NCI-H226 (cell line): ENCODE measurements at regions not wholly inside any gene's neighbourhood (a gene's known extent, or its start where the extent isn't known, plus 50 kb on each side); places are given as distances from the start of the nearest gene placed in this dataset.
A peak's percentile ranks its signal among the peaks of the same experiment; 100 is the strongest.

Experiments used
- DNase-seq: peaks from one replicate; pipeline ENCODE4 v3.0.0-alpha.2; 2015

- no peak for DNase-seq
These were observed 128.1 kb upstream of the BOD1 start for GRCh38 chr5:173744551-173744950.

DNA sequence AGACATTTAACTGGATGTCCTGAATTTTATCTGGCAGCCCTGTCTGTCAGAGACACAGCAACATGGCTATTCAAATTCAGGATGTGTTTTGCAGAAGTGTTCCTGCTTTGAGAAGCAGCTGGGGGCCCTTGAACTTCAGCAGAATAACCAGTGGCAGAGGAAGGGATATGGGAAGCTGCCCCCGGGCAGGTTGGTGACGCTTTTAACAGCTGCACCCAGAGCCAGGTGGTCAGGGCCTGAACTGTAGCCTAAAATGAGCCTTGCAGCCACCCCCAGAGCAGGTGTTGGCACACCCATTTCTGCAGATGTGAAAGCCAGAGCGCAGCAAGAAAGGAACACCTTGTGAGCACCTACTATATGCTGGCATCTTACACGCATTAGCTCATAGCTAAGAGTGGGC is 128.7 kb upstream of the BOD1 start:
- DNase-seq, result no peak

DNA sequence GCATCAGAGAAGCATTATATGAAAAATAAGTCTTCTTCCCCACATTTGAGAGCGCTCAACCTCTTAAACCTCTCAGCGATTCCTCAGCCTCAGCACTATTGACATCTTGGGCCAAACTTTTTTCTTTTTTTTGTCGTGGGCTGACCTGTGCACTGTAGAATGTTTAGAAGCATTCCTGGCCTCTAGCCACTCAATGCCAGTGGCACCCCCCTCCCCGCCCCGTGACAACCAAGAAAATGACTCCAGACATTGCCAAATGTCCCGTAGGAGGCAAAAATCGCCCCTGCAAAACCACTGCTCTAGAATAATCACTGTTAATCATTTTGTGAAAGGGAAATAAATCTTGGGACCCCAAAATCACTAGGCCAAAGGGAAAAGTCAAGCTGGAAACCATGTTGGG is 129.1 kb upstream of the BOD1 start:
- DNase-seq, result no peak

DNA sequence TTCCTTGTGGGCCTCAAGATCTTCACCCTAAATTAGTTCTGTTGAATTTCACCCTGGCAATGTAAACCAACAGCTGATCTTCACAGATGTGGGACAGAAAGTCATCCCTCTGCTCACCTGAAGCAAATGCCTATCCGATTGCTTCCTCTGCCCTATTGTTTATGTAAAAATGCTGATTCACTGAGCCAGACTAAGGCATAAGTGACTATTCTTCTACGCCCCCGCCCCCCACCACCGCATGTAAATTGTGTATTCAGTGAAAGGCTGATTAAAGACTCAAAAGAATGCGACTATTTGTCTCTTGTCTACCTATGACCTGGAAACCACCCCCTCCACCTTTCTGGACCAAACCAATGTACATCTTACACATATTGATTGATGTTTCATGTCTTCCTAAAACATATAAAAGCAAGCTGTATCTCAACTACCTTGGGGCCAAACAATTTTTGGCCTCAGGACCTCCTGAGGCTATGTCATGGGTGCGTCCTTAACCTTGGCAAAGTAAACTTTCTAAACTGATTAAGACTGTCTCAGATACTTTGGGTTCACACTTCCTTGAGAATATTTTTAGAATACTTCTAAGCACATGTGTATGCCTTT is 129.7 kb upstream of the BOD1 start:
- DNase-seq, result no peak

- DNase-seq, result no peak
These were observed 131.4 kb upstream of the BOD1 start for GRCh38 chr5:173747876-173748275.

DNA sequence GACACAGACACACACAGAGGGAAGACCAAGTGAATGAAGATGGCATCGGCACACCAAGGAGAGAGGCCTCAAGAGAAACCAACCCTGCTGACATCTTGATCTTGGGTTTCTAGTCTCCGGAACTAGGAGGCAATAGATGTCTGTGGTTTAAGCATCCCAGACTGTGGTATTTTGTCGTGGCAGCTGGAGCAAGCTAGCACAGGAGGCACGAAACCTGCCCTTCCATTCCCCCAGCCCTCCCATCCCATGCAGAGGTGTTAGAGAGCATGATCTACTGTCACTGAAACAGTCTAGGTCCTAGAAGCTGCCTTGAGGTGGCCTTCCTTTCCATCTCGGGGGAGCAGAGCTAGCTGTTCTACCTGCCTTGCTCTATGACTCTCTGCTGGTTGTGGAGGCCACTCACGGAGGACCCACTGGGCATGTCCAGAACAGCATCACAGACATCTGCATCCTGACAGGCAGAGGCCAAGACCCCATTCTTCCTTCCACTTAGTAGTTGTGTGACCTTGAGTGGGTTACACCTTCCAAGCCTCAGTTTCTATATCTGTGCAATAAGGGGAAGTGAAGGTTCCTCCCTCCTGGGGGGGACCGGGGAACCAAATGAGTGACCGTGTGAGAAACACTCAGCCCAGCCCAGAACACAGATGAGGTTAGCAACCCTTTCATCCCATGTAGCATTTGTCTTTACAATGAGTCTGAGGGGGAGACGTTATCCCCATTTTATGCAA is 134.3 kb upstream of the BOD1 start:
- DNase-seq, result no peak

DNA sequence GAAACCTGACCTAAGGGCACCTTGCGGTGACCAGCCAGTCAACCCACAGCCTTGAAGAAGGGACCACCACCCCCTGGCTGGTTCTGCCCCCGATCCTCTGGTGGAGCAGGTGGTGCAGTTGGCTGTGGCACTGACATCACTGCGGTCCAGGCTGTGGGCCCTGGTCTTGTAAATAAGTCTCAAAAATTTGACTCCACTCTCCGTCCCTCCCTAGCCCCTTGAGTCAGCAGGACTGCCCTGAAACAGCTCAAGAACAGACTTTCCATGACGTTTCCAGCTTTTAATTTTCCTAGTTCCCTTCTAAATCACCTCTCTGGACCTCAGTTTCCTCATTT is 134.8 kb upstream of the BOD1 start:
- DNase-seq, result no peak

DNA sequence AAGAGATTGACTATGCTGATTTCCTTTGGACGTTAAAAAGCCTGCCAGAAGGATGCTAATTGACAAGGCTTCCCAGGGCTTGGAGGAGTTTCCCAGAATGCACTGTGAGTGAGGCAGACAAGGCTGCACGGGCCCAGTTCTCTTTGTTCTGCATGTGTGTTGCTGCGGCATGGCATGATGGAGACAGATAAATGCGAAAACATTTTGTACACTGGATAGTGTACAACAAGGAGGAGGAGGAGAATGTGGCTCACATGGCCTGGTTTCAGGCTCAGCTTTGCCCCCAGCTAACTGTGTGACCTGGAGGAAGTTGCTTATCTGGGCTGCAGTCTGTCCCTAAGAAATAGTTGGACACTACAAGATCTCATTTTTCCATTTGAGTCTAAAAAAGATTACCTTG is 135.5 kb upstream of the CPEB4 start:
- DNase-seq, result no peak

DNA sequence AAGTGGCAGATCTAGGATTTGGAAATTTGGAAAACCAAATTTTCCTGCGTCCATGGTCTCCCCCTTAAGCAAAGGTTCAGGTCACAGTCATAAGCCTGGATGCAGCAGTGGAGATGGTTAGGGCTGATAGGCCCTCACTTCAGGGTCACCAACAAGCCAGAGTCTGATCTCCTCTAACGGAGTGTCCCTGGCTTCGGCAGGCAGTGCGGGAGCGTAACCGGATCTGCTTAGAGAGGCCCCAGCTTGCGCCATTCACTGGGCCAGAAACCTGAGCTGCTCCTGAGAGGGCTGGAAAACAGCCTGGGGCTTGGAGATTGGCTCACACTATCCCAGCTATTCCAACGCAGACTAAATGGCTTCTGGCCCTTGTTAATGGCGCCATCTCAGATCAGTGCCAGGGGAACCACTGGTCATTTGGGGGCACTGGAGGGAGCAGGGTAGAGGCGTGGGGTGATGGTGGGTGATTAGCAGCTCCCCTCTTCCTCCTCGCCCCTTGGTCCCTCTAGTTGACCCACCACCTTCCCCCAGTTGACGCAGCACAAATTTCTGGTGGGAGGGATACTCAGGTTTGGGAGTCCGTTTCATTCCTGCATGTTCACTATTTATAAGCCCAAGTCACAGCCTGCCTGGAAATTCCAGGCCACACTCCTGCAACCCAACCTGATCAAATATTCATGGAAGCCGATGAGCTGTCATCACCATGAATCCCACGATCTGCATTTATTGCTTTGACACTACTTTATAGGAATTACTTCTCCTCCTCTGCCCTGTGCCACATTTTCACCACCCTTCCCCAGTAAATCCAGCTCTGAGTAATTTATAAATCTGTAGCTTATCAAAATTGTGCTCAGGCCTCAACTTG is 134.6 kb upstream of the CPEB4 start:
- DNase-seq, result no peak

DNA sequence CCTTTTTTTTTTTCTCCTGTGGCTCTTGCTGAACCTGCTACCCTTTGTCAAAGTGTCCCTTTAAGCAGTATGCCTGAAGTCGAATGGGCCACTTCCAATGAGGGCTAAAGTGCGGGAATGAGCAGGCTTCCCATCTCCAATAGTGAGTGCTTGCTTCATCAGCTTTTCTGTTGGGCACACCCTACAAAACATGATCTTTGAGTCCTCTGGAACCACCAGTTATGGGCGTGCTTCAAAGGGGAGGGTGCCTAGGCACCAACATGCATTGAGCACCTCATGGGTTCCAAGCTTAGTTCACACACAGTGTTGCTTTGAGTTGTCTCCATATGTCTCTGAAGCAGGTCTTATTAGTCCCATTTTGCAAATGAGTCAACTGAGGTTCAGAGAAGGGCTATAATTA is 132.8 kb upstream of the CPEB4 start:
- no peak for DNase-seq

GRCh38 chr5:173757403-173758209 is 130.5 kb upstream of the CPEB4 start:
- DNase-seq, result no peak

DNA sequence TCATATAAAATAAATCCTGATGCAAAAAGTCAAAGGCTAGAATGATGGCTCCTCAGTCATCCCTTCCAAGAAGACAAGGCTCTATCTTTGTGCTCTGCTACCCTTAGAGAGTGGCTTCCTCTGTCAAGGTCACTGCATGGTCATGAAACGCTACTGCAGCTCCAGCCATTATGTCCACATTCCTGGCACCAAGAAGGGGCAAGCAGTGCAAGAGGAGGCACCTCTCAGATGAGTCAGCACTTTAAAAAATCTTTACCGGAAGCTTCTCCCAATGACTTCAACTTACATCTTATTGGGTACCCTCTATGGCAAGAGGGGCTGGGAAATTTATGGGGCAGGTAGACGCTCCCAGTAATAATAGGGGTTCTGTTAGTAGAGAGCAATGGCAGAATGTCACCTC is 129.5 kb upstream of the CPEB4 start:
- DNase-seq, result no peak

- no peak for DNase-seq
These were observed 128.5 kb upstream of the CPEB4 start for GRCh38 chr5:173759691-173760090.

- DNase-seq, result no peak
These were observed 127.5 kb upstream of the CPEB4 start for GRCh38 chr5:173760461-173761177.

- no peak for DNase-seq
These were observed 127.0 kb upstream of the CPEB4 start for GRCh38 chr5:173761178-173761513.

- DNase-seq, result no peak
These were observed 126.1 kb upstream of the CPEB4 start for GRCh38 chr5:173762045-173762444.

DNA sequence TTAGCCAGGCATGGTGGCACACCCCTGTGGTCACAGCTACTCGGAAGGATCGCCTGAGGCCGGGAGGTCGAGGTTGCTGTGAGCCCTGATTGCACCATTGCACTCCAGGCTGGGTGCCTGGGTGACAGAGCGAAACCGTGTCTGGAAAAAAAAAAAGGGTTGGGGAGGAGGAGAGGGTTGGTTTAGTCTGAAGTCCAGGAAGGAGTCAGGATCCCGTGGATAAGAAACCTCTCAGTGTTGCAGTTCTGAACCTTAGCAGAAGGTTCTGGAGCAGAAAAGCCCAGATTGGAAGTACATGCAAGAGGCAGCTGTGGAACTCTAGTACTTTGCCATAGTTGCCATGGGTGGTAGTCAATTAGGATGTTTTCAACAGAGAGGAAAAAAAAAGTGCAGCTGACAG is 125.2 kb upstream of the CPEB4 start:
- no peak for DNase-seq

GRCh38 chr5:173763410-173763809 is 124.7 kb upstream of the CPEB4 start:
- DNase-seq, result no peak

DNA sequence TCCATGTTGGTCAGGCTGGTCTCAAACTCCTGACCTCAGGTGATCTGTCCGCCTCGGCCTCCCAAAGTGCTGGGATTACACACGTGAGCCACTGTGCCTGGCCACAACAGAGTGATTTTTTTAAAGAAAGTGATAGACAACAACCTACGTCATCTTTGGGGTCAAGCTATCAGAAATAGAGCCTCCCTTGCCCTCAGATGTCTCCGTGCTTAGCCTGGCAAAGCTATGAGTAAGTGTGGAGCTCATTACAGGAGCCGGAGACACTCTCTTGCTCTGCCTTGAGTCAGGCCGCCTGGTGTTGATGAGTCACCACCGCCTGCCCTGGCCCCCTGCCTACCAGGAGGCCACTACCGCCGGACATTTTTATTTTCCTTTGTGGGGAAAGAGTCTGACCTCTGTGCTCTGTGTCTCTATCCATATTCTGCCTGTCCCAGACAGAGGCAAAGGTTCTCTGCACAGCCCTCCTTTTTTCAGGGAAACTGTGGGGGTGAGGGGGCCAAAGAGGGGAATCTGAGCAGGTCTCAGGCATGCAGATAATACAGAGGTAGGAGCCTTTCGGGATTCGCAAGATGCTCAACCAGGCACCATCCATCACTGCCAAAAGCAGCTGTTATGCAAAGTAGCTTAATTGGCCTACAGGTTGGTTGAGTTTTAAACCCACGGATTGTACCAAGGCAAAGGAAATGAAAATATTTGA is 123.7 kb upstream of the CPEB4 start:
- peak; percentile 99 for DNase-seq

- DNase-seq, result no peak
These were observed 123.0 kb upstream of the CPEB4 start for GRCh38 chr5:173765029-173765644.

GRCh38 chr5:173765661-173766060 is 122.5 kb upstream of the CPEB4 start:
- DNase-seq, result no peak
